ENCODE measurements at regions not wholly inside any gene's neighbourhood (a gene's known extent, or its start where the extent isn't known, plus 50 kb on each side); places are given as distances from the start of the nearest gene placed in this dataset.
"Not testable (repeated sequence)": the region's sequence is repeated elsewhere in the genome, so short reads cannot be mapped to it uniquely, and the experiment has no call there.

- DNase-seq, result no peak
These were observed 58.5 kb downstream of the TEX13C start for GRCh38 chrX:125378205-125378604.

DNA sequence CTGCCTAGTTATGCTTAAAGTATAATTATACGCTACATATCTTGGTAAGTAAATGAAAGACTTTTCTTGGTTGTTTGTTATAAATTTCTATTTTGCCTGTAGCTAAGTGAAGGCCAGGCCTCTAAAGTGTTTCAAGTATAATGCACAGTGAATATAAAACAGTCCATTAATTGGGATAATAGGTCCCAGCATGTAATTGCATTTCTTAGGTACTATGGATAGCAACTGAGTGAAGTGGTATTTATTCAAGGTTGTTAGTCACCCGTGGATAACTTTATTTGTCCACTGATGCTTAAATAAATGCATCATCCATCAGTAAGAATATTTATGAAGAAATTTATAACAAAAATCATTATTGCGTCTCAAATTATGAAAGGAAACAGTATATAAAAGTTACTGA is 59.1 kb downstream of the TEX13C start:
- no peak for DNase-seq

- DNase-seq, result no peak
These were observed 62.5 kb downstream of the TEX13C start for GRCh38 chrX:125382148-125382628.

- DNase-seq, result no peak
These were observed 63.2 kb downstream of the TEX13C start for GRCh38 chrX:125382889-125383288.

GRCh38 chrX:125384867-125385266 is 65.2 kb downstream of the TEX13C start:
- DNase-seq, result no peak

DNA sequence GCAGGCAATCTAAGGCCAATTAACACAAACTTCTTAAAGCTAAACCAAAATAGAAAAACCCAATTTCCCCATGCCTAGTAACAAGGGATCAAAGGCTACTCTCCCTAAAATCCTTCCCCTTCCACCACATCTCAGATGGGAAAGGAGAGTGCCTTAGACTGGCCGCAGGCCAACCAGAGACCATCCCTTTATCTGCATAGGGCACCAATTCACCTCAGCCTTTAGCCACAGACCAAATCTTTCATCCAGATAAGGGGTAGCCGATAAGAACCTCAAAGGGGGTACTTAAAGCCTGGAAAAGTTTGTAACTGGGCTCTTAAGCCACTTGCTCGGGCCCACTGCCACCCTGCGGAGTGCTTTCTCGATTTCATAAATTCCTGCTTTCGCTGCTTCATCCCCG is 68.3 kb downstream of the TEX13C start:
- no peak for DNase-seq

GRCh38 chrX:125394449-125394848 is 74.8 kb downstream of the TEX13C start:
- DNase-seq, result no peak

DNA sequence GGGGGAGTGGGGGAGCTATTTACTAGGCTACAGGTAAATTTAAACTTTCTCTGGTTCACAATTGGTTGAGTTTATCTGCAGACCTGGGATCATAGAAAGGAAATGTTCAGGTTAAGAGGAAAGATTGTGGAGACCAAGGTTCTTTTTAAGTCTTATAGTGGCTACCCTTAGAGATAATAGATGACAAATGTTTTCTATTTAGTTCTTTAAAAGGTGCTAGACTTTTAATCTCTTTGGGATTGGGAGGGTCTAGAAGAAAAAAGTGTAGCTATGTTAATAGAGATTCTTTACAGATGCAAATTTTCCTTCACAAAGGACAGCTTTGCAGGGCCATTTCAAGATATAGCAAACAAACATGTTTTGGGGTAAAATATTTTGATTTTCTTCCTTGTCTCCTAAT is 76.0 kb downstream of the TEX13C start:
- no peak for DNase-seq

DNA sequence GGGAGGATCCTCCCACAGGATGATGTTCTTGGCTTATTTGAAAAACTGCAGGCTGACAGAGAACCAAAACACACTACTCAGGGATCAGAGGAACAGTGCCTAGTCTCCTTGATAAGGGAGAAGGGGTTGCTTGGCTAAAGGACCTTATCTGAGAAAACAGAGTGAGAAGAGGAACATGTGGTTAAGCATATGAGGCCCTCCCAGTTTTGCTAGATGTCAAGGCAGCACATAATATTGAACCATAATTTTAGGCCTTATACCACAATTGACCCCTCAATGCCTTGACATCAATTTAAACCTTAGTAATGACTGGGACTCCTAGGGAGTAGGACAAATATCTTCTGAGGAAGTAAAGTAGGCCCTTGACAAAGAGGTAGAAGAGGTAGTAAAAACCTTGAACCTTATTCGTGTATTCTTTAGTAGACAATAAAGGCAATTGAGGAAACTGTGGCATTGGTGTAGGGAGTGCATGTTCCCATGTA is 79.3 kb downstream of the TEX13C start:
- no peak for DNase-seq

DNA sequence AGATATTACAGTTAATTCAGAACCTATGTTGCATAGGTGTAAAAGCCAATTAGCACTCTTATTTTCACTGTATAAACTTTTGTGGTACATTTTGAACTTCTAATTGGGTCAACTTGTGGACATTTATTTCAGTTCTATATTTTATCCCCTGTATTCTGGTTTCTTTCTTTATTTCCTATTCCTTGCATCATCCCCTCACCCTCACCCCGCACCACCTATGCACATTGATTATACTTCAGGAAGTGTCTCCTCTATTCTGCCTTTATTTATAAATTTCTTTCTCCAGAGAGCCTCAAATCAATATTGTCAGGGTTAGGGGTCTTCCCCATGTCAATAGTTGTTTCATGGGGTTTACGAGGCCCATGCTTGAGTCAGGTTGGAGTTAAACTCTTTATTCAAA is 83.1 kb downstream of the TEX13C start:
- no peak for DNase-seq

GRCh38 chrX:125404667-125405160 is 85.0 kb downstream of the TEX13C start:
- DNase-seq, result no peak

GRCh38 chrX:125405339-125405738 is 85.7 kb downstream of the TEX13C start:
- DNase-seq, result no peak

DNA sequence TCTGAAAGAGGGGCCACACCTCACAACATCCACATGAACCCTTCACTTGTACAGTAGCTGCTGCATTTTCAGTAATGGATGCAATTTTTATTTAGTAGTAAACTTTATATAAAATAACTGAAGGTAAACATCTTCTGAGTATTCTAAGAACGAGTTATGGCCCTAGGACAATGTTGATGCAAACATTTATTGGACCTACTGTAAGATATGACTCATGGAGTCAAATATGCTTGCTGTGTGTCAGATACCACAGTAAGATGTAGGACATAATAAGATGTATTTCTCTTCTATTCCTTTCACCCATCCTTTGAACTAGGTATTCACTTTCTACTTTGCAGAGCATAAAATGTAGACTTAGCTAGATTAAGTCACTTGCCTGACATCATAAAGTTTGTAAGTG is 87.6 kb downstream of the TEX13C start:
- no peak for DNase-seq

GRCh38 chrX:125420809-125421208 is 101.1 kb downstream of the TEX13C start:
- no peak for DNase-seq

DNA sequence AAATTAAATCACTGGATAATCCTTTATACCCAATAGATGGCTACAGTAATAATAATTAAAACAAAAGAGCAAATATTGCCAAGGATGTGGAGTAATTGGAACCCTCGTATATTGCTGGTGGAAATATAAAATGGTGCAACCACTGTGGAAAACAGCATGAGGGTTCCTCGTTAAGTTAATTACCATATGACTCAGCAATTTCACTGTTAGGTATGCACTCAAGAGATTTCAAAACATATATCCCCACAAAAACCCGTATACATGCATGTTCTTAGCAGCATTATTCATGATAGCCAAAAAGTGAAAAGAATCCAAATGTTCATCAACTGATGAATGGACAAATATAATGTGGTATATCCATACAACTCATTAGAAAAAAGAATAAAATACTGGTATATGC is 103.3 kb downstream of the TEX13C start:
- DNase-seq, result no peak

GRCh38 chrX:125424536-125424935 is 104.9 kb downstream of the TEX13C start:
- no peak for DNase-seq

DNA sequence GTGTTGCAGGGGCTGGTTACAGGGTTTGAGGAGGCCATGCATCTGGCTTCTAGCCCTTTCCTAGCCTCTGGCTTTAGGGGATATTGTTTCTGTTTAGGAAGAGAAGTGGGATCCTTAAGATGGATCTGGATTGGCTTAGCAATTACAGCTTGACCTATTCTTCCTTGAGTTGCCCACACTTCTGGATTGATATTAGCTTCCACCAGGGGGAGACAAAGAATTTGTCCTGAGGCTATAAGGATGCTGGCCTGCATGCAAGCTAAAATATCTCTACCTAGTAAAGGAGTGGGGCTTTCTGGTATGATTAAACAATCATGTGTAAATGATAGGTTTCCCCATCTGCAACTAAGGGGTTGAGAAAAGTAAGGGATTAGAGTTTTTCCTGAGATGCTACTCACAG is 117.2 kb downstream of the TEX13C start:
- no peak for DNase-seq

DNA sequence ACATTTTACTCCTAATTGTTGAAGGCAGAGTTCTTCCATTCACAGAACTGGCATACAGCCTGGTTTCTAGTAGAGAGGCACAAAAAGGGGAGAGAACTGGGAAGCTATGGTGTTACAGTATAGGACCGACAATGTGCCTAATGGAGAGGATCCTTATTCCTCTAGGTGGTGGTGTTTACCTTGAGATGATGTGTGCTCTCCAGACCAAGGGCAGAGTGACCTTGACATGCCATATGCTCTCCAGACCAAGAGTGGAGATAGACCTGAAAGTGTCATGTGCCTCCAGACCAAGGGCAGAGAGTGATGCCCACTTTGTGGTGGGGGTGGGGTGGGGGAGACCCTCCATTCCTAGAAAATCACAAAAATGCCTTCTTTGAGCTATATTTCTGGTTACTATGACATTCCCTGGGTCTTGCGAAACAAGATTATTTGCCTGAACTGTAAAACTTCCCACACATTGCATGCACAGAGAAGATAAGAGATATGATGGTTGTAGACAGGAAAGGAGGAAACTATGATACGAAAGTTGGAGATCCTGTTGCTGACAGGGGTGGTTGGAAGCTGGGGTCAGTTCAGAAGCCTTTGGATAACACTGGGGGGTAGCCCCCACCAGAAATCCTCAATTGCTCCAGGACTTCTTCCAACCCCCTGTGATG is 119.7 kb downstream of the TEX13C start:
- DNase-seq, result no peak

DNA sequence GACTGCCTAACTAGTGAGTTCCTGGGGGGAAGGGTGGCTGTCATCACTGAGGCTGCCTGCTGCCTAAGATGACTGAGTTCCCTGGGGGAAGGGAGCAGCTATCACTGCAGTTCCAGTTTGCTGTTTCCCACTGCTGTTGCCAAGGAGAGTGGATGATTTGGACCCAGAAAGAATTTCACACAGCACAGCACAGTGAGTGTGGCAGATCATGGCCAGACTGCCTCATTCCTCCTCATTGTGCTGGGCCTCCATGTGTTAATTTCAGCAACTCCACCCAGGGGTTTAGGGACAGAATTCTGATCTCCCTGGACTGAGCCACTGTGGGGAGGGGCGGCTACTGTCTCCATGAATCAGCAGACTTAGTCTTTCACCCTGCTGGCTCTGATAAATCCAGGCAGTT is 125.0 kb downstream of the TEX13C start:
- no peak for DNase-seq

- DNase-seq, result no peak
These were observed 155.8 kb downstream of the TEX13C start for GRCh38 chrX:125475482-125475881.

DNA sequence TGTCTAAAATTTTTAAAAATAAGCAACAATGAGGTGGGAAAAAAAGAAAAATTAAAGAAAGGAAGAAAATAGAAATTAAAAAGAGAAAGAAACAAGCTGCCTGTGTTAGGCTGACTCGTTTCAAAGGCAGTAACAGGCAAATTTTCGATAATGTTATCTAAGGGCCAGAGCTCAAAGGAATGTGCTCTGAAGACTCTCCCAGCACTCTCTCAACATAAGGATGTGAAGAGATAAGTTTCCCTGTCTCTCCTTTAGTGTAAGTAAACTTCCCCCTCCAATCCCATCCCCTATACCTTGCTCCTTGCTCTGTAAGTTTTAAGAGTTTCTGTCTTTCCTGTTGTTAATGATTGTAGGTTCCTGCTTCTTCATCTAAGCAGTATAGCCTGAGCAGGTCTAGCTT is 172.8 kb downstream of the TEX13C start:
- DNase-seq, result no peak

DNA sequence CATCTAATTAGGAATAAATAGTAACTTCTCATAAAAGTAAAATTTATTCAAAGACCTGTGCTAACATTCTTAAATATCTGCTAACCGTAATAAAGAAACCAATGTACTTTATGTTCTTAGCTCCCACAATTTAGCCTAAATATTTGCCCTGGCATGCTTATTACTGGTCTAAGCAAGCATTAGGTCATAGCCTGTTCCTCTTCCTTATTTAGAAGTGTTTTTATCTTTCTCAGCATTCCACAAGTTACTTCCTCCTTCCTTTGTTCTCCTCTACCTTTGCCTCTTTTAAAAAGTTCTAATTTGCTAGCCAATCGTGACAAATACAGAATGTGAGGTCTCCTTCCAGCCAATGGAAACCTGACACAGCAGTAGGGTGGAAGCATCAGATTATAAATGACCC is 173.3 kb downstream of the TEX13C start:
- not testable (repeated sequence) for DNase-seq

GRCh38 chrX:125497667-125498066 is 178.0 kb downstream of the TEX13C start:
- no peak for DNase-seq

GRCh38 chrX:125503769-125504168 is 184.1 kb downstream of the TEX13C start:
- DNase-seq, result no peak

DNA sequence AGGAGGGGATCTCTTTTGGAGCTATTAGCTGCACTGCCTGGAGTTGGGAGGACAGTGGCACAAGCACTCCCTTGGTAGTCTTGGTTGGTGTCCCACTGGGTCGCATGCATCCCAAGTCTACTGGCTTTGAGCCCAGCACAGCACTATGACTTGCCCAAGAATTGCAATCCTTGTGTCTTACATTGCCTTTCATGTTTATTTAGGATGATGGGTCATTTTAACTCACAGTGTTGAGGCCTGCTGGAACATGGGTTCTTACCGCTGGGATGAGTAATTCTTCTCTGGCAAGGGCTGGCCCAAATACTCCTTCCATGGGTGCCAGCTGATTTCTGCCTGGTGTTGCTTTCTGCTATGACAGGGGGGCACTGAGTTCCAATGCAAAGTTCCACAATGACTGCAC is 185.5 kb downstream of the TEX13C start:
- no peak for DNase-seq

Measured in NCI-H2171 treated with DMSO at 0.1 percent for 48 hours (cell line).